Inflammatory macrophage treated with lipopolysaccharide for 4 hours (primary cell): ENCODE measurements at regions not wholly inside any gene's neighbourhood (a gene's known extent, or its start where the extent isn't known, plus 50 kb on each side); places are given as distances from the start of the nearest gene placed in this dataset.
"Not testable (repeated sequence)": the region's sequence is repeated elsewhere in the genome, so short reads cannot be mapped to it uniquely, and the experiment has no call there.

Experiments
- DNase-seq: peaks from one replicate; pipeline ENCODE4 v3.0.0-alpha.2; 2020

- no peak for DNase-seq
These were observed 405.5 kb upstream of the ADGRB3 start for GRCh38 chr6:68229566-68229965.

GRCh38 chr6:68226460-68226859, 408.6 kb upstream of the ADGRB3 start:
- DNase-seq: no peak

- no peak for DNase-seq
These were observed 409.4 kb upstream of the ADGRB3 start for GRCh38 chr6:68225729-68226128.

GRCh38 chr6:68211242-68211795, 423.8 kb upstream of the ADGRB3 start:
- DNase-seq: no peak

GRCh38 chr6:68207612-68208011, 427.5 kb upstream of the ADGRB3 start:
- DNase-seq: not testable (repeated sequence)

GRCh38 chr6:68200929-68201328, 434.2 kb upstream of the ADGRB3 start:
- DNase-seq: no peak

GRCh38 chr6:68197356-68197755, 437.7 kb upstream of the ADGRB3 start:
- DNase-seq: no peak

GRCh38 chr6:68196645-68197044, 438.4 kb upstream of the ADGRB3 start:
- DNase-seq: no peak

- DNase-seq: not testable (repeated sequence)
These were observed 439.3 kb upstream of the ADGRB3 start for GRCh38 chr6:68195753-68196152.

- no peak for DNase-seq
These were observed 440.1 kb upstream of the ADGRB3 start for GRCh38 chr6:68194846-68195478.

GRCh38 chr6:68192988-68193387, 442.1 kb upstream of the ADGRB3 start:
- no peak for DNase-seq

GRCh38 chr6:68189217-68189815, 445.8 kb upstream of the ADGRB3 start:
- DNase-seq: no peak

- DNase-seq: no peak
These were observed 448.2 kb upstream of the ADGRB3 start for GRCh38 chr6:68186870-68187269.

- DNase-seq: no peak
These were observed 452.7 kb upstream of the ADGRB3 start for GRCh38 chr6:68182386-68182785.

- DNase-seq: not testable (repeated sequence)
These were observed 454.1 kb upstream of the ADGRB3 start for GRCh38 chr6:68181027-68181426.

GRCh38 chr6:68173616-68174015, 461.5 kb upstream of the ADGRB3 start:
- no peak for DNase-seq

GRCh38 chr6:68169922-68170321, 465.2 kb upstream of the ADGRB3 start:
- DNase-seq: no peak

GRCh38 chr6:68167604-68168003, 467.5 kb upstream of the ADGRB3 start:
- no peak for DNase-seq

- DNase-seq: not testable (repeated sequence)
These were observed 474.3 kb upstream of the ADGRB3 start for GRCh38 chr6:68160812-68161211.

GRCh38 chr6:68160348-68160747, 474.7 kb upstream of the ADGRB3 start:
- no peak for DNase-seq

GRCh38 chr6:68159433-68159832, 475.6 kb upstream of the ADGRB3 start:
- no peak for DNase-seq

GRCh38 chr6:68158256-68158655, 476.8 kb upstream of the ADGRB3 start:
- DNase-seq: no peak

GRCh38 chr6:68144667-68145066, 490.4 kb upstream of the ADGRB3 start:
- no peak for DNase-seq

- DNase-seq: no peak
These were observed 493.9 kb upstream of the ADGRB3 start for GRCh38 chr6:68141190-68141589.

GRCh38 chr6:68139130-68139529, 496.0 kb upstream of the ADGRB3 start:
- no peak for DNase-seq
